SK-N-MC (cell line): ENCODE measurements at regions not wholly inside any gene's neighbourhood (a gene's known extent, or its start where the extent isn't known, plus 50 kb on each side); places are given as distances from the start of the nearest gene placed in this dataset.

ENCODE experiments used
- DNase-seq: peaks from one replicate; pipeline ENCODE4 v3.0.0-alpha.2; 2011; ENCODE audit warnings: low read depth, low spot score
- H3K27ac ChIP-seq: fragments of 200-600 bp; sonication (generic); 2 replicates; pipeline ENCODE4 v1.5.1; 2016; ENCODE audit warnings: mixed run types
- H3K36me3 ChIP-seq: fragments of 200-600 bp; sonication (generic); 2 replicates; pipeline ENCODE4 v1.6.1; 2017; ENCODE audit warnings: antibody characterized with exemption, low read length, mixed read lengths; ENCODE audit not compliant: insufficient read depth
- H3K4me3 ChIP-seq: fragments of 200-600 bp; sonication (generic); 2 replicates; pipeline ENCODE4 v1.5.1; 2016
- H3K9ac ChIP-seq: fragments of 200-600 bp; sonication (generic); 2 replicates; pipeline ENCODE4 v1.8.0; 2017; ENCODE audit warnings: mixed run types, mixed read lengths; ENCODE audit not compliant: insufficient read length
- H3K9me3 ChIP-seq: fragments of 200-600 bp; sonication (generic); 2 replicates; pipeline ENCODE4 v1.6.1; 2017; ENCODE audit warnings: low read depth, mild to moderate bottlenecking, antibody characterized with exemption, low read length, moderate library complexity, mixed read lengths
- EZH2 ChIP-seq: fragments of 200-600 bp; sonication (generic); IDR thresholded peaks from one replicate; pipeline ENCODE4 v1.6.1; 2017; ENCODE audit warnings: antibody characterized with exemption
- FOXP2 ChIP-seq: optimal IDR thresholded peaks from 2 replicates; pipeline ENCODE3; 2011; ENCODE audit warnings: mild to moderate bottlenecking, moderate library complexity; ENCODE audit not compliant: insufficient read depth; ENCODE audit errors: extremely low read length, control extremely low read depth
- POLR2AphosphoS5 ChIP-seq: IDR thresholded peaks from 2 replicates; pipeline ENCODE4 v1.6.1; 2012; ENCODE audit warnings: mild to moderate bottlenecking, low read depth, low read length, borderline replicate concordance

DNA sequence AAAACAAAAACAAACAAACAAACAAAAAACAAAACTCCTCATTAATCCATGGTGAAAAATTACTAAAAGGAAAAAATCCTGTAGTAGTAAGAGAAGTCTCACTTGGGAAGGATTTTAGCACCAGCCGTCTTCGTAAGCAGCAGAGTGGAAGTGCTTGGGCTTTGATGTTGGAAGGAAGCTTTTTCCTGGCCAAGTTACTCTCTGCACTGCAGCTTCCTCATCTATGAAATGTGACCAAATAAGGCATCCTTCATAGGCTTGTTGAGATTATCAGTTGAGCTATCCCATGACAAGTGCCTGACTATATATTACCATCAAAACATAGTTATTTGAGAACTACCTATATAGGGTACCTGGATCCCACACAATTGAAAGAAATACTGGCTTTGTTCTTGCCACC, 436.4 kb upstream of the ONECUT1 start:
- Histone ChIP-seq H3K4me3 (no peak overlapping the region), H3K36me3 (no peaks in the 10 kb centered on the region), H3K9ac (no peak overlapping the region), H3K9me3 (no peaks in the 10 kb centered on the region), H3K27ac (no peak overlapping the region)
- TF ChIP-seq EZH2 (no peak), POLR2AphosphoS5 (no peak), FOXP2 (no peak)
- no peak for DNase-seq

DNA sequence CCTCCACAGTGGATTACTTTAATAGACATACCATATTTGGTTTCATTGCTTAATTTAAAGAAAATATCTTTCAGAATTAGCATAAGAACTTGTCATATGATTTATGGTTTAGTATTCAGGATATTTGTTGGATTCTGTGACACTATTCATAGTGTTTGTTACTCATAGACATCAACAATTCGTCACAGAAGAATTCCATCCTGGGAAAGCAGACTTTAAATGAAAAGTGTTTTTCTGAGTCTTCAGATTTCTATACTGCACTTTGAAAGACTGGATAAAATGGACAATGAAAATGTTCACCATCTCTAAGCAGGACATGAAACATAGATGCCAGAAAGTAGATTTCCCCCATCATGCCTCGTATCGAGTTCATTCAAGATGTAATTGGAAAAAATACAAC, 435.6 kb upstream of the ONECUT1 start:
- TF ChIP-seq EZH2 (no peak), FOXP2 (no peak), POLR2AphosphoS5 (no peak)
- no peak for DNase-seq
- Histone ChIP-seq H3K9ac (no peak overlapping the region), H3K27ac (no peak overlapping the region), H3K36me3 (no peaks in the 10 kb centered on the region), H3K4me3 (no peak overlapping the region), H3K9me3 (no peaks in the 10 kb centered on the region)

DNA sequence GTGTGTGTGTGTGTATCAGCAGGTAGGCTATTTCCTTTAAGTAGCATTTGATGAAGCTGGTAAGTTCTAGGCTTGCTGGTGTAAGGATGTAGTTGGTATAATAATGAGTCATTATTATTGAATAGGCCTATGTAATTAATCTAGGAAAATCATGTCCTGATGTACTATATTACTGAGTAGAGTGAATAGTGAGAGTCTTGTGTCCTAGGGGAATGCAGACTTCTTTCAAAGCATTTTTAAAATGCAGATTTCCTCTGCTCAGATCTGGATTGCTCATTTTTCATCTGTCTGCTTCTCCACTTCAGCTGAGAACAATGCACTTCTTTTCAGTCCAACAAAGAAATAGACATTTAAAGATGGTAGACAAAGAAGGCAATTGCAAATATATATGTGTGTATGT, 434.2 kb upstream of the ONECUT1 start:
- DNase-seq, result no peak
- no peak overlapping the region for H3K4me3 ChIP-seq
- H3K27ac ChIP-seq, result no peak overlapping the region
- H3K36me3 ChIP-seq, result no peaks in the 10 kb centered on the region
- no peak for TF ChIP-seq EZH2
- no peak for TF ChIP-seq POLR2AphosphoS5
- TF ChIP-seq FOXP2, result no peak
- no peaks in the 10 kb centered on the region for H3K9me3 ChIP-seq
- no peak overlapping the region for H3K9ac ChIP-seq

- TF ChIP-seq FOXP2, result no peak
- TF ChIP-seq POLR2AphosphoS5, result no peak
- TF ChIP-seq EZH2, result no peak
- no peaks in the 10 kb centered on the region for H3K36me3 ChIP-seq
- no peak overlapping the region for H3K9ac ChIP-seq
- no peak for DNase-seq
- no peak overlapping the region for H3K4me3 ChIP-seq
- no peaks in the 10 kb centered on the region for H3K9me3 ChIP-seq
- no peak overlapping the region for H3K27ac ChIP-seq
Observed at GRCh38 chr15:53223815-53224214, 433.7 kb upstream of the ONECUT1 start.

GRCh38 chr15:53218666-53219580, 428.8 kb upstream of the ONECUT1 start:
- Histone ChIP-seq H3K9me3 (no peaks in the 10 kb centered on the region), H3K27ac (no peak overlapping the region), H3K9ac (no peak overlapping the region), H3K36me3 (no peaks in the 10 kb centered on the region), H3K4me3 (no peak overlapping the region)
- DNase-seq, result no peak
- TF ChIP-seq POLR2AphosphoS5 (no peak), FOXP2 (no peak)

GRCh38 chr15:53216036-53216435, 425.9 kb upstream of the ONECUT1 start:
- no peaks in the 10 kb centered on the region for H3K9me3 ChIP-seq
- TF ChIP-seq EZH2, result no peak
- TF ChIP-seq FOXP2, result no peak
- no peak for TF ChIP-seq POLR2AphosphoS5
- no peak overlapping the region for H3K4me3 ChIP-seq
- no peak overlapping the region for H3K9ac ChIP-seq
- H3K36me3 ChIP-seq, result no peaks in the 10 kb centered on the region
- DNase-seq, result no peak
- H3K27ac ChIP-seq, result no peak overlapping the region

- H3K4me3 ChIP-seq, result no peak overlapping the region
- TF ChIP-seq EZH2 (no peak), FOXP2 (no peak), POLR2AphosphoS5 (no peak)
- no peak for DNase-seq
Observed at GRCh38 chr15:53213336-53213735, 423.2 kb upstream of the ONECUT1 start.

DNA sequence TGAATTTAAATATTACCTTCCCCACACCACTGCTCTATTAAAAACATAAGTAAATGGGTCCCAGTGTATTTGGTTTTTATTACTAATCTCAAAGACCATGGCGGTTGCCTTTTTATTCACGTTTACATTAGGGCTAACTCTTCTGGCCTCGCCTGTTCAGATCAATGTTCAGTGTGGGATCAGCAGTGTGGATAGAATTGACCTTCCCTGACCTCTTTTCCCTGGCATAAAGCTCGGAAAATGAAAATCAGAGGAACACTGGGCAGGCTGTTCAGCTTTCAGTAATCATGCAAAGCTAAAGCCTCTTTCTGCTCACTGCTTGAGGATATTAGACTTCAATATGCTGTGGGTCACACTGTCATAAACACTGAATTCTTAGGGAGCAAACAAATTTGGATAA, 422.6 kb upstream of the ONECUT1 start:
- Histone ChIP-seq H3K9me3 (no peaks in the 10 kb centered on the region), H3K27ac (no peak overlapping the region), H3K9ac (no peak overlapping the region), H3K36me3 (no peaks in the 10 kb centered on the region), H3K4me3 (no peak overlapping the region)
- no peak for DNase-seq
- no peak for TF ChIP-seq EZH2
- no peak for TF ChIP-seq POLR2AphosphoS5
- no peak for TF ChIP-seq FOXP2

More at GRCh38 chr15:53213336-53213735, 423.2 kb upstream of the ONECUT1 start:
- Histone ChIP-seq H3K27ac (no peak overlapping the region), H3K36me3 (no peaks in the 10 kb centered on the region), H3K9me3 (no peaks in the 10 kb centered on the region), H3K9ac (no peak overlapping the region)

DNA sequence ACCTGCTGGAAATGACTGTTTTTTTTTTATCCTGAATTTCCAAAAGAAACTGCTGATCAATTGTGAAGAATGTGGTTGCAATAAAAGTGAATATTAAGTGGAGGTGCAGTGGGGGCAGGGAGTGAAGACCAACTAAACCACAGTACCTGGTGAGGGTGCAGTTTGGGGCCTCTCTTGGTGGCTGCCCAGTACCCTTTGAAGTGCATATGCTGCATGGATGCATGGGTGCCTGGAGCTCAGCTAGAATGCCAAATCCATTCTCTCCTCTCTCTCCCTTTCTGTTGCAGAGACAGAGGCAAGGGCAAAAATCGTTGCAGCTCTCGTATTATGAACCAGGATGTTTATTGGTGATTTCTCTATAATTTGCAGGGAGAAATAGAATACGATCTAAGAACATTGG, 420.5 kb upstream of the ONECUT1 start:
- Histone ChIP-seq H3K9ac (no peak overlapping the region), H3K9me3 (no peaks in the 10 kb centered on the region), H3K36me3 (no peaks in the 10 kb centered on the region), H3K4me3 (no peak overlapping the region), H3K27ac (no peak overlapping the region)
- no peak for DNase-seq
- TF ChIP-seq POLR2AphosphoS5 (no peak), EZH2 (no peak), FOXP2 (no peak)
